ENCODE measurements at regions not wholly inside any gene's neighbourhood (a gene's known extent, or its start where the extent isn't known, plus 50 kb on each side); places are given as distances from the start of the nearest gene placed in this dataset.

DNA sequence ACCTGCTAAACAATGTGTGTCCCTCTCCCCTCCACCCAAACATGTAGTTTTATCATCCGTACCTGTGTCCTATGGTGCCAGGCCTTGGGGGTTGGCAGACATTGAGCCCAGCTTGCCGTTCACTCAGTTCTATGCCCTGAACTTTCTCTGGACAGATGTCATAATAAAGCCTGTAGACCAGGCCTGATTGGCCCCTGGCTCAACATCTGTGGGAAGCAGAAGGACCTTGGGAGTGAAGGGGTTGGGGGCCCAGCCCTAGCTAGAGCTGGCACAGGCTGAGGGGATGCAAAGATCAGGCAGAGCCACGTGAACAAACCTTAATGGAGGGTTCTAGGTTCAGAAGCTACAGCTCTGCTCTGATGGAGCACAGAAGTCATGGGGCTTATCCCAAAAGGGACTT lies 600.6 kb downstream of the BUD13 start:
- Mint-ChIP-seq H3K9me3 (no peaks in the 10 kb centered on the region), H3K36me3 (ENCODE audit: low read depth) (no peaks in the 10 kb centered on the region), H3K27me3 (peaks cover 10% of the 10 kb centered on the region), H3K4me1 (ENCODE audit: low read depth) (no peaks in the 10 kb centered on the region), H3K4me3 (no peak overlapping the region), H3K27ac (no peak overlapping the region)

DNA sequence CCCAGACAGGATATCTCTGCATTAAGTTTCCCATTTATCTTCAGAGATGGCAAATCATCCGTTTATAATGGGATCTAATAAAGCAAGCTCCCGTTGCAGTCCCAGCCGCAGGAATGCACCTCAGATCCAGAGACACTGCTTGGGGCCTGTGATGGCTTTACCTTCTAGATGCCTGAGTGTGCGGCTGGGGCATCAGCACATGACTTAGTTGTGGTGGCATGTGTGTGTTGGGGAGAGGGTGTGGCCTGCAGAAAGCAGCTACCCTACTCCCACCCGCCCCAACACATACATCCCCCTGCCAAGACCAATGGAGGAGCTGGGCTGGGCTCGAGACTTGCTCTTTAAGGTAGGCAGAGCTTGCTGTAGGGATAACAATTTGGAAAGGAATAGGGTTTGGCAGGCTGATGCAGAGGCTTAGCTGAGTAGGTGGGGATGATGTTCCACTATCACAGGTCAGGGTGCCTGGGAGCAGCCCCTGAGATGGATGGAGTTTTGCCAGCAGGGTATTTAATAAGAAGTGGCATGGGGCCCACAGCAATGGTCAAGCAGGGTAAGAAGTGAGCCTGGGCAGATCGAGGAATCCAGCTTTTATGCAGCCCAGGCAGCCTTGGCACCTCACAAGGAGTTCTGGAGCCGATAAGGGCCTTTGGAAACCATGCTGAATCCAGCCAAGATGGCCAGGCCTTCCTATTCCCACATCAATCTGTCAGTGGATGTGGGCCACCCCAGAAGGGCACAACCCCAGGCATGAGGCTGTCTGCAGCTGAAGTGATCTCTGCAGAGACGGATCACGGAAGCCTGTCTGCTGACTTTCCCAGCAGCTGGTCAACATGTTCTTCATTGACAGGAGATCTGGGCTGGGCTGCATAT lies 601.3 kb downstream of the BUD13 start:
- Mint-ChIP-seq H3K4me3 (no peak overlapping the region), H3K27me3 (peaks cover 8% of the 10 kb centered on the region), H3K4me1 (ENCODE audit: low read depth) (no peaks in the 10 kb centered on the region), H3K36me3 (ENCODE audit: low read depth) (no peaks in the 10 kb centered on the region), H3K27ac (no peak overlapping the region), H3K9me3 (no peaks in the 10 kb centered on the region)

DNA sequence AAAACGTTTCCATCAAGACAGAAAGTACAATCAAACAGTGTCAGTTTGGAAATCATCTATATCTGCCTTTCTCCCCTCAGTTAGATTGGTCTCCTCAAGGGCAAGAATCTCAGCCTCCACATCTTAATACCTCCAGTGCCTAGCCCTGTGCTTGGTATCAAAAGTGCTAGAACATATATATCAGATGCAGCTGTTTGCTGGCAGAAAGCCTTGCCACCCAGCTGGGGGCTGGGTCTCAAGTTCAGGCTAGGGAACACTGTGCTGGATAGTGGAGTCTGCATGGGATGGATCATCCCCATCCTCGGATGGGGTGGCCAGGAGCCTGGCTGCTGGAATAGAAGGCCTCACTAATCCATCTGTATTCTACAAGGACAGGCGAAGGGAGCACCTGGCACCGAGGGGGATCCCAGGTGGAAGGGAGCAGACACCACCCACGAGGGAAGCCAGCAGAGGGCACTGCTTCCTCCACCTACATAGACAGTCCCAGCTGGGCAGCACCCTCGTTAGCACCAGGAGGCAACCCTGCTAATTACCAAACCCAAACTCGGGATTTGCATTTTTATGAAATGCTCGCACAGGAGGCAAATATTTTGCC lies 602.2 kb downstream of the BUD13 start:
- peaks cover 7% of the 10 kb centered on the region for H3K27me3 Mint-ChIP-seq

GRCh38 chr11:116169776-116170175 lies 603.0 kb downstream of the BUD13 start:
- no peaks in the 10 kb centered on the region for H3K36me3 Mint-ChIP-seq (ENCODE audit: low read depth)
- no peaks in the 10 kb centered on the region for H3K4me1 Mint-ChIP-seq (ENCODE audit: low read depth)
- no peaks in the 10 kb centered on the region for H3K9me3 Mint-ChIP-seq
- H3K27me3 Mint-ChIP-seq = peaks cover 2% of the 10 kb centered on the region
- H3K4me3 Mint-ChIP-seq = no peak overlapping the region
- no peak overlapping the region for H3K27ac Mint-ChIP-seq

More for the DNA sequence above, 602.2 kb downstream of the BUD13 start:
- no peaks in the 10 kb centered on the region for H3K36me3 Mint-ChIP-seq (ENCODE audit: low read depth)
- no peak overlapping the region for H3K27ac Mint-ChIP-seq
- H3K9me3 Mint-ChIP-seq = no peaks in the 10 kb centered on the region
- H3K4me1 Mint-ChIP-seq (ENCODE audit: low read depth) = no peaks in the 10 kb centered on the region
- H3K4me3 Mint-ChIP-seq = no peak overlapping the region

GRCh38 chr11:116168459-116168787 lies 604.4 kb downstream of the BUD13 start:
- no peaks in the 10 kb centered on the region for H3K4me1 Mint-ChIP-seq (ENCODE audit: low read depth)
- H3K9me3 Mint-ChIP-seq = no peaks in the 10 kb centered on the region
- no peaks in the 10 kb centered on the region for H3K27me3 Mint-ChIP-seq
- H3K27ac Mint-ChIP-seq = no peak overlapping the region
- no peak overlapping the region for H3K4me3 Mint-ChIP-seq
- no peaks in the 10 kb centered on the region for H3K36me3 Mint-ChIP-seq (ENCODE audit: low read depth)

GRCh38 chr11:116167706-116168458 lies 604.9 kb downstream of the BUD13 start:
- H3K36me3 Mint-ChIP-seq (ENCODE audit: low read depth) = no peaks in the 10 kb centered on the region
- H3K9me3 Mint-ChIP-seq = no peaks in the 10 kb centered on the region
- H3K27ac Mint-ChIP-seq = no peak overlapping the region
- H3K4me1 Mint-ChIP-seq (ENCODE audit: low read depth) = no peaks in the 10 kb centered on the region
- no peak overlapping the region for H3K4me3 Mint-ChIP-seq
- H3K27me3 Mint-ChIP-seq = no peaks in the 10 kb centered on the region

GRCh38 chr11:116166573-116167465 lies 606.0 kb downstream of the BUD13 start:
- H3K36me3 Mint-ChIP-seq (ENCODE audit: low read depth) = no peaks in the 10 kb centered on the region
- H3K4me1 Mint-ChIP-seq (ENCODE audit: low read depth) = no peaks in the 10 kb centered on the region

GRCh38 chr11:116164843-116165242 lies 607.9 kb downstream of the BUD13 start:
- no peaks in the 10 kb centered on the region for H3K4me1 Mint-ChIP-seq (ENCODE audit: low read depth)
- H3K36me3 Mint-ChIP-seq (ENCODE audit: low read depth) = no peaks in the 10 kb centered on the region
- H3K27me3 Mint-ChIP-seq = no peaks in the 10 kb centered on the region
- no peak overlapping the region for H3K27ac Mint-ChIP-seq
- H3K4me3 Mint-ChIP-seq = no peak overlapping the region
- H3K9me3 Mint-ChIP-seq = no peaks in the 10 kb centered on the region

More at GRCh38 chr11:116166573-116167465, 606.0 kb downstream of the BUD13 start:
- no peaks in the 10 kb centered on the region for H3K27me3 Mint-ChIP-seq
- no peaks in the 10 kb centered on the region for H3K9me3 Mint-ChIP-seq
- no peak overlapping the region for H3K4me3 Mint-ChIP-seq
- no peak overlapping the region for H3K27ac Mint-ChIP-seq

- H3K27me3 Mint-ChIP-seq = no peaks in the 10 kb centered on the region
- no peak overlapping the region for H3K4me3 Mint-ChIP-seq
- no peaks in the 10 kb centered on the region for H3K36me3 Mint-ChIP-seq (ENCODE audit: low read depth)
- no peaks in the 10 kb centered on the region for H3K9me3 Mint-ChIP-seq
- H3K4me1 Mint-ChIP-seq (ENCODE audit: low read depth) = no peaks in the 10 kb centered on the region
- no peak overlapping the region for H3K27ac Mint-ChIP-seq
These were observed 609.9 kb downstream of the BUD13 start for GRCh38 chr11:116162886-116163230.

GRCh38 chr11:116162086-116162885 lies 610.5 kb downstream of the BUD13 start:
- Mint-ChIP-seq H3K4me1 (ENCODE audit: low read depth) (no peaks in the 10 kb centered on the region), H3K27ac (no peak overlapping the region), H3K27me3 (no peaks in the 10 kb centered on the region), H3K36me3 (ENCODE audit: low read depth) (no peaks in the 10 kb centered on the region), H3K9me3 (no peaks in the 10 kb centered on the region), H3K4me3 (no peak overlapping the region)

DNA sequence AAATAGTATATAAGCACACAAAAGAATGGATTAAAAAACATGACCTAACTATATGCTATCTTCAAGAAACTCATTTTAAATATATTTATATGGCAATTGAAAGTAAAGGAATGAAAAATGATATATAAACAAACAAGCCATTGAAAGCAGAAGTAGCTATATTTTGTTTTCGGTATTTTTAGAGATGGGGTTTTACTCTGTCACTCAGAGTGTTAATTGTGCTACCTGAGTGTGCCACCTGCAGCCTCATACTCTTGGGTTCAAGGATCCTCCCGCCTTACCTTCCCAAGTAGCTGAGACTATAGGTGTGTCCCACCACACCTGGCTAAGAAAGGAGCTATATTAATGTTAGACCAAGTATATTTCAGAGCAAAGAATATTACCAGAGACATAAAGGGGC lies 624.1 kb downstream of the BUD13 start:
- H3K9me3 Mint-ChIP-seq = peaks cover 4% of the 10 kb centered on the region
- H3K27me3 Mint-ChIP-seq = peaks cover 16% of the 10 kb centered on the region
- H3K27ac Mint-ChIP-seq = no peak overlapping the region
- no peak overlapping the region for H3K4me3 Mint-ChIP-seq
- no peaks in the 10 kb centered on the region for H3K4me1 Mint-ChIP-seq (ENCODE audit: low read depth)
- H3K36me3 Mint-ChIP-seq (ENCODE audit: low read depth) = no peaks in the 10 kb centered on the region

DNA sequence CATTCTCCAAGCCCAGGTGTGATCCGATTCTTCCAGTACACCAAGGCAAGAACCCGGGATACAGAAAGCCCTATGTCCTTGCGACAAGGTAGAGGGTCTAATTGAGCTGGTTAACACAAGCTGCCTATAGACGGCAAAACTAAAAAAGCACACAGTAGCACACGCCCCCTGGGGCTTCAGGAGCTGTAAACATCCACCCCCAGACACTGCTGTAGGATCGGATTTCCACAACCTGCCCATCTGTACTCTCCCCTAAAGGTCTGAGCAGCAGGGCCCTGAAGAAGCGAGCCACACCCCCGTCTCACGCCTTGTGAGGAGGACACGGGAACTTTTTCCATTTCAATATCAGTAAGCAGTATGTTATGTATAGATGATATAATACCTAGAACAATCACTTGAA lies 624.7 kb downstream of the BUD13 start:
- no peaks in the 10 kb centered on the region for H3K4me1 Mint-ChIP-seq (ENCODE audit: low read depth)
- no peak overlapping the region for H3K27ac Mint-ChIP-seq
- H3K4me3 Mint-ChIP-seq = no peak overlapping the region
- H3K36me3 Mint-ChIP-seq (ENCODE audit: low read depth) = no peaks in the 10 kb centered on the region
- H3K9me3 Mint-ChIP-seq = peaks cover 4% of the 10 kb centered on the region
- H3K27me3 Mint-ChIP-seq = peaks cover 16% of the 10 kb centered on the region

- Mint-ChIP-seq H3K27me3 (peaks cover 24% of the 10 kb centered on the region), H3K27ac (no peak overlapping the region), H3K4me3 (no peak overlapping the region)
These were observed 627.5 kb downstream of the BUD13 start for GRCh38 chr11:116145187-116145865.

More at GRCh38 chr11:116145187-116145865, 627.5 kb downstream of the BUD13 start:
- no peaks in the 10 kb centered on the region for H3K9me3 Mint-ChIP-seq
- no peaks in the 10 kb centered on the region for H3K4me1 Mint-ChIP-seq (ENCODE audit: low read depth)
- no peaks in the 10 kb centered on the region for H3K36me3 Mint-ChIP-seq (ENCODE audit: low read depth)

Measured in stimulated activated naive CD8-positive, alpha-beta T cell treated with anti-CD3 and anti-CD28 coated beads, Interleukin-15, Interleukin-2, amounts not matched to agents 100 ng/mL and 50 ng/mL, for 24 hours (primary cell).